Panc1 (cell line): ENCODE measurements at regions not wholly inside any gene's neighbourhood (a gene's known extent, or its start where the extent isn't known, plus 50 kb on each side); places are given as distances from the start of the nearest gene placed in this dataset.

Experiments
- ATAC-seq: fragments of 200-7000 bp; cut with Tn5 transposase; 2 replicates; pipeline ENCODE4 v1.9.1; 2020; ENCODE audit warnings: mild to moderate bottlenecking, moderate library complexity
- BruUV-seq: library from RNA; stranded (reverse); fragments of 400-500 nt; replicated peaks from 2 replicates; lab custom pipeline; 2021; lab: Mats Ljungman, UMichigan
- CTCF ChIA-PET: fragments of 300-600 bp; sonication (Branson Sonifier 250); formaldehyde crosslinking; loops from one replicate; lab custom pipeline; 2022; ENCODE audit warnings: antibody characterized with exemption; lab: Charles Lee
- POLR2A ChIA-PET: fragments of 300-600 bp; sonication (Branson Sonifier 250); formaldehyde crosslinking; loops from one replicate; lab custom pipeline; 2022; ENCODE audit warnings: antibody characterized with exemption; lab: Charles Lee
- DNase-seq: peaks from one replicate; pipeline ENCODE4 v3.0.0-alpha.2; 2010; ENCODE audit warnings: low read depth, low spot score
- H3K27ac ChIP-seq: 2 replicates; pipeline ENCODE4 v1.5.1; 2011; ENCODE audit warnings: mild to moderate bottlenecking, low read length, inconsistent platforms
- H3K27me3 ChIP-seq: fragments of 200-500 bp; sonication (Bioruptor generic); 2 replicates; pipeline ENCODE4 v1.6.0; 2014; ENCODE audit warnings: low read length, inconsistent platforms; ENCODE audit not compliant: control insufficient read depth, insufficient read depth
- H3K36me3 ChIP-seq: fragments of 200-500 bp; sonication (Bioruptor generic); 2 replicates; pipeline ENCODE4 v1.5.1; 2014; ENCODE audit warnings: inconsistent platforms, mild to moderate bottlenecking, low read length, moderate library complexity; ENCODE audit not compliant: control insufficient read depth, insufficient read depth
- H3K4me1 ChIP-seq: 2 replicates; pipeline ENCODE4 v1.5.1; 2011; ENCODE audit warnings: inconsistent platforms, mild to moderate bottlenecking, low read length, moderate library complexity; ENCODE audit not compliant: control insufficient read depth, insufficient read depth
- H3K4me3 ChIP-seq, 2 experiments: 2 replicates each; pipeline ENCODE4 v1.5.1; 2011 to 2012; ENCODE audit warnings: low read depth in 2 of 2, low read length in 2 of 2, mild to moderate bottlenecking in 2 of 2, inconsistent platforms in 1 of 2, moderate library complexity in 1 of 2
- H3K9me3 ChIP-seq: fragments of 200-500 bp; sonication (Bioruptor generic); 2 replicates; pipeline ENCODE4 v1.5.1; 2014; ENCODE audit warnings: low read depth, mild to moderate bottlenecking, inconsistent platforms, low read length, moderate library complexity; ENCODE audit not compliant: control insufficient read depth, insufficient read depth
- POLR2AphosphoS5 ChIP-seq: IDR thresholded peaks from 2 replicates; pipeline ENCODE4 v1.6.1; 2012; ENCODE audit warnings: mild to moderate bottlenecking, low read depth, low read length, moderate library complexity
- REST ChIP-seq, 2 experiments: IDR thresholded peaks; 2 replicates each; pipeline ENCODE4 v1.6.1; 2011 to 2012; ENCODE audit warnings: low read depth in 2 of 2, control low read depth in 1 of 2, low read length in 1 of 2, mild to moderate bottlenecking in 1 of 2, moderate library complexity in 1 of 2; ENCODE audit not compliant: insufficient read depth in 1 of 2
- SIN3A ChIP-seq: IDR thresholded peaks from 2 replicates; pipeline ENCODE4 v1.6.1; 2012; ENCODE audit warnings: low read depth, mild to moderate bottlenecking, low read length, moderate library complexity, borderline replicate concordance; ENCODE audit not compliant: insufficient read depth
- TCF7L2 ChIP-seq: IDR thresholded peaks from 2 replicates; pipeline ENCODE4 v1.6.1; 2011; ENCODE audit warnings: mild to moderate bottlenecking, low read depth, low read length, inconsistent platforms
- in situ Hi-C: cut with HindIII; loops from 2 replicates; pipeline ENCODE4 v1.10.0; 2016; ENCODE audit warnings: low sequenced_read_pairs, low pct_unique_long_range_greater_than_20kb
- intact Hi-C: fragments of 100-400 bp; cut with micrococcal nuclease; formaldehyde crosslinking; loops from one replicate; pipeline ENCODE4 v1.10.0; 2022; ENCODE audit not compliant: unreplicated experiment
- TF ChIP-seq, protein P1 (sequence below): fragments of 450-650 bp; IDR thresholded peaks from 2 replicates; pipeline ENCODE4 v1.5.1; 2017; ENCODE audit warnings: mild to moderate bottlenecking

DNA sequence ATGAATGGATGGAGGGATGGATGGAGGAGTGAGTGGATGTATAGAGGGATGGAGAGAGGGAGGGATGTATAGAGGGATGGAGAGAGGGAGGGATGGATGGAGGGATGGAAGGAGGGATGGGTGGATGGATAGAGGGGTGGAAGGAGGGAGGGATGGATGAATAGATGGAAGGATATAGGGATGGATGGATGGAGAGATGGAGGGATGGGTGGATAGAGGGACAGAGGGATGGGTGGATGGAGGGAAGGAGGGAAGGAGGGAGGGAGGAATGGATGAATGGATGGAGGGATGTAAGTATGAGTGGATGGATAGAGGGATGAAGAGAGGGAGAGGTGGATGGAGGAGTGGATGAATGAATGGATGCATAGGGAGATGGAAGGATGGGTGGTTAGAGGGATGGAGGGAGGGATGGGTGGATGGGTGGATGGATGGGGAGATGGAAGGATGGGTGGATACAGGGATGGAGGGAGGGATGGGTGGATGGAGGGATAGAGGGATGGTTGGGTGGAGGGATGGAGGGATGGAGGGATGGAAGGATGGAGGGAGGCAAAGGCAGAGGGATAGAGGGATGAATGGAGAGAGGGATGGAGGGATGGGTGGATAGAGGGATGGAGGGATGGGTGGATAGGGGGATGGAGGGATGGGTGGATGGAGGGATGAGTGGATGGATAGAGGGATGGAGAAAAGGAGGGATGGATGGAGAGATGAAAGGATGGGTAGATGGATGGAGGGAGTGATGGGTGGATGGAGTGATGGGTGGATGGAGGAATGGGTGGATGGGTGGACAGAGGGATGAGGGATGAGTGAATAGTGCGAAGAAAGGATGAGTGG is 313.8 kb downstream of the UACA start:
- POLR2A ChIA-PET, result no interaction called here
- no TSS peak for BruUV-seq
- intact Hi-C loops (no loop called here), in situ Hi-C loops (no loop called here)
- no peaks in the 10 kb centered on the region for H3K36me3 ChIP-seq
- H3K4me3 ChIP-seq, result no peak overlapping the region
- H3K27ac ChIP-seq, result no peak overlapping the region
- CTCF ChIA-PET, result no interaction called here
- TF ChIP-seq SIN3A, result no peak
- no peak for TF ChIP-seq POLR2AphosphoS5
- TF ChIP-seq REST (IDR thresholded peaks at IDR 0.05; ENCODE audit: insufficient read depth in 1 of 2, low read depth in 2 of 2, low read length in 1 of 2), result no peak
- TF ChIP-seq, protein P1, sequence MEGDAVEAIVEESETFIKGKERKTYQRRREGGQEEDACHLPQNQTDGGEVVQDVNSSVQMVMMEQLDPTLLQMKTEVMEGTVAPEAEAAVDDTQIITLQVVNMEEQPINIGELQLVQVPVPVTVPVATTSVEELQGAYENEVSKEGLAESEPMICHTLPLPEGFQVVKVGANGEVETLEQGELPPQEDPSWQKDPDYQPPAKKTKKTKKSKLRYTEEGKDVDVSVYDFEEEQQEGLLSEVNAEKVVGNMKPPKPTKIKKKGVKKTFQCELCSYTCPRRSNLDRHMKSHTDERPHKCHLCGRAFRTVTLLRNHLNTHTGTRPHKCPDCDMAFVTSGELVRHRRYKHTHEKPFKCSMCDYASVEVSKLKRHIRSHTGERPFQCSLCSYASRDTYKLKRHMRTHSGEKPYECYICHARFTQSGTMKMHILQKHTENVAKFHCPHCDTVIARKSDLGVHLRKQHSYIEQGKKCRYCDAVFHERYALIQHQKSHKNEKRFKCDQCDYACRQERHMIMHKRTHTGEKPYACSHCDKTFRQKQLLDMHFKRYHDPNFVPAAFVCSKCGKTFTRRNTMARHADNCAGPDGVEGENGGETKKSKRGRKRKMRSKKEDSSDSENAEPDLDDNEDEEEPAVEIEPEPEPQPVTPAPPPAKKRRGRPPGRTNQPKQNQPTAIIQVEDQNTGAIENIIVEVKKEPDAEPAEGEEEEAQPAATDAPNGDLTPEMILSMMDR, result no peak
- no peak for TF ChIP-seq TCF7L2
- H3K27me3 ChIP-seq, result no peaks in the 10 kb centered on the region
- DNase-seq (no peak), ATAC-seq (no peak)
- no peaks in the 10 kb centered on the region for H3K4me1 ChIP-seq
- no peaks in the 10 kb centered on the region for H3K9me3 ChIP-seq

GRCh38 chr15:70447928-70448698 is 315.2 kb downstream of the UACA start:
- Histone ChIP-seq H3K36me3 (no peaks in the 10 kb centered on the region), H3K27ac (0 out of 2 replicates have a peak overlapping the region, but pooled peaks have one; percentile 24), H3K27me3 (no peaks in the 10 kb centered on the region), H3K4me3 (no peak overlapping the region), H3K9me3 (no peaks in the 10 kb centered on the region), H3K4me1 (no peaks in the 10 kb centered on the region)
- DNase-seq (no peak), ATAC-seq (no peak)
- TF ChIP-seq SIN3A (no peak), REST (IDR thresholded peaks at IDR 0.05; ENCODE audit: insufficient read depth in 1 of 2, low read depth in 2 of 2, low read length in 1 of 2) (no peak), POLR2AphosphoS5 (no peak), TCF7L2 (no peak)
- TF ChIP-seq, protein P1, result no peak
- no TSS peak for BruUV-seq
- POLR2A ChIA-PET, result no interaction called here
- CTCF ChIA-PET, result no interaction called here
- intact Hi-C loops, result no loop called here
- in situ Hi-C loops, result no loop called here
